DND-41 (cell line): ENCODE measurements at regions not wholly inside any gene's neighbourhood (a gene's known extent, or its start where the extent isn't known, plus 50 kb on each side); places are given as distances from the start of the nearest gene placed in this dataset.

Experiments used
- CTCF ChIP-seq: IDR thresholded peaks from 2 replicates; pipeline ENCODE4 v1.5.1; 2012; ENCODE audit warnings: borderline replicate concordance, low read length, moderate library complexity, mild to moderate bottlenecking; ENCODE audit not compliant: poor library complexity, severe bottlenecking; ENCODE audit errors: extremely low read depth
- EZH2 ChIP-seq: IDR thresholded peaks from 3 replicates; pipeline ENCODE4 v1.6.1; 2012; ENCODE audit warnings: borderline replicate concordance, low read depth, mild to moderate bottlenecking, moderate library complexity, low read length, inconsistent platforms; ENCODE audit not compliant: severe bottlenecking

GRCh38 chr1:116243333-116244054, 129.6 kb upstream of the ATP1A1 start:
- TF ChIP-seq CTCF: no peak
- no peak for TF ChIP-seq EZH2
